ENCODE measurements at regions not wholly inside any gene's neighbourhood (a gene's known extent, or its start where the extent isn't known, plus 50 kb on each side); places are given as distances from the start of the nearest gene placed in this dataset.

GRCh38 chr10:8889538-8889937 is 835.0 kb downstream of the GATA3 start:
- Histone ChIP-seq H3K4me3 (ENCODE audit: insufficient read depth, low read depth, low read length) (no peak overlapping the region), H3K79me2 (ENCODE audit: insufficient read depth, low read length) (no peaks in the 10 kb centered on the region), H3K36me3 (ENCODE audit: insufficient read depth, low read length) (no peaks in the 10 kb centered on the region), H2AFZ (ENCODE audit: low read depth, low read length) (no peak overlapping the region), H3K27me3 (ENCODE audit: insufficient read depth, low read length) (no peaks in the 10 kb centered on the region), H3K9ac (ENCODE audit: low read length) (no peak overlapping the region), H3K9me3 (ENCODE audit: insufficient read depth, low read depth, low read length) (no peaks in the 10 kb centered on the region), H3K27ac (ENCODE audit: low read depth, low read length) (no peak overlapping the region), H4K20me1 (ENCODE audit: insufficient read depth, low read length) (no peaks in the 10 kb centered on the region), H3K4me1 (ENCODE audit: insufficient read depth, low read length) (no peaks in the 10 kb centered on the region), H3K4me2 (ENCODE audit: low read length) (no peak overlapping the region)
- Mint-ChIP-seq H3K27me3 (ENCODE audit: low read depth, unreplicated experiment) (no peaks in the 10 kb centered on the region), H3K4me3 (ENCODE audit: unreplicated experiment) (no peak overlapping the region), H3K4me1 (ENCODE audit: low read depth, unreplicated experiment) (no peaks in the 10 kb centered on the region), H3K9me3 (ENCODE audit: unreplicated experiment) (no peaks in the 10 kb centered on the region), H3K36me3 (ENCODE audit: low read depth, unreplicated experiment) (no peaks in the 10 kb centered on the region), H3K27ac (ENCODE audit: unreplicated experiment) (no peak overlapping the region)
- no peak for TF ChIP-seq CTCF (IDR thresholded peaks at IDR 0.05; ENCODE audit: insufficient read depth, low read depth, low read length)
- FAIRE-seq (no peak), DNase-seq (ENCODE audit: low read depth) (no peak)

DNA sequence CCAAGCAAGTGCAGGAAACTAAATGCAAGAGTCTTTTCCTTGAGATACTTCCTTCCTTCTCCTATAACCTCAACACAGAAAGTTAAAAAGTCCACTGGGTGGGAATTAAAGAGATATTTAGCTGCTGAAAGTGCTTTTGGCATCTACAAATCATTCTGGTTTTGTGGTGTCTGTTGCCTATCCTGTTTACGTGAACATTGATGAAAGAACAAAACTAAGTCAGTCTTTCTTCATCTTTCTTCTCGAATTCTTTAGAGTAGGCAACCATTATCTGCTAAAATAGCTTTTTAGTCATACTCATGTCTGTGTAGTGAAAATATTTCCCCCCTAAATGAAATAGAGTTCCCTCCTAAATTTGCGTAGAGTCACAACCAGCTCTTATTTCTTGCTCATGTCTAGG is 838.6 kb downstream of the GATA3 start:
- DNase-seq (ENCODE audit: low read depth): no peak
- no peaks in the 10 kb centered on the region for H3K9me3 ChIP-seq (ENCODE audit: insufficient read depth, low read depth, low read length)
- H3K27ac ChIP-seq (ENCODE audit: low read depth, low read length): no peak overlapping the region
- TF ChIP-seq CTCF (IDR thresholded peaks at IDR 0.05; ENCODE audit: insufficient read depth, low read depth, low read length) (no peak), EZH2 (IDR thresholded peaks at IDR 0.05; ENCODE audit: insufficient read depth, low read length) (no peak)
- no peaks in the 10 kb centered on the region for H3K27me3 Mint-ChIP-seq (ENCODE audit: low read depth, unreplicated experiment)
- H3K79me2 ChIP-seq (ENCODE audit: insufficient read depth, low read length): no peaks in the 10 kb centered on the region
- H3K27me3 ChIP-seq (ENCODE audit: insufficient read depth, low read length): no peaks in the 10 kb centered on the region
- no peaks in the 10 kb centered on the region for H3K4me1 Mint-ChIP-seq (ENCODE audit: low read depth, unreplicated experiment)
- no peaks in the 10 kb centered on the region for H3K4me1 ChIP-seq (ENCODE audit: insufficient read depth, low read length)
- FAIRE-seq: no peak
- H3K4me2 ChIP-seq (ENCODE audit: low read length): no peak overlapping the region
- peaks cover 4% of the 10 kb centered on the region for H3K9me3 Mint-ChIP-seq (ENCODE audit: unreplicated experiment)
- H4K20me1 ChIP-seq (ENCODE audit: insufficient read depth, low read length): no peaks in the 10 kb centered on the region
- H3K27ac Mint-ChIP-seq (ENCODE audit: unreplicated experiment): no peak overlapping the region
- no peak overlapping the region for H3K9ac ChIP-seq (ENCODE audit: low read length)
- no peak overlapping the region for H3K4me3 ChIP-seq (ENCODE audit: insufficient read depth, low read depth, low read length)
- H3K4me3 Mint-ChIP-seq (ENCODE audit: unreplicated experiment): no peak overlapping the region
- no peaks in the 10 kb centered on the region for H3K36me3 ChIP-seq (ENCODE audit: insufficient read depth, low read length)
- no peak overlapping the region for H2AFZ ChIP-seq (ENCODE audit: low read depth, low read length)
- no peaks in the 10 kb centered on the region for H3K36me3 Mint-ChIP-seq (ENCODE audit: low read depth, unreplicated experiment)

- H3K27ac Mint-ChIP-seq (ENCODE audit: unreplicated experiment): no peak overlapping the region
- no peaks in the 10 kb centered on the region for H3K36me3 Mint-ChIP-seq (ENCODE audit: low read depth, unreplicated experiment)
- Histone ChIP-seq H3K27me3 (ENCODE audit: insufficient read depth, low read length) (no peaks in the 10 kb centered on the region), H3K4me1 (ENCODE audit: insufficient read depth, low read length) (no peaks in the 10 kb centered on the region), H3K27ac (ENCODE audit: low read depth, low read length) (no peak overlapping the region), H3K36me3 (ENCODE audit: insufficient read depth, low read length) (no peaks in the 10 kb centered on the region), H4K20me1 (ENCODE audit: insufficient read depth, low read length) (no peaks in the 10 kb centered on the region), H3K4me3 (ENCODE audit: insufficient read depth, low read depth, low read length) (no peak overlapping the region), H2AFZ (ENCODE audit: low read depth, low read length) (no peak overlapping the region), H3K79me2 (ENCODE audit: insufficient read depth, low read length) (no peaks in the 10 kb centered on the region), H3K4me2 (ENCODE audit: low read length) (no peak overlapping the region), H3K9me3 (ENCODE audit: insufficient read depth, low read depth, low read length) (no peaks in the 10 kb centered on the region), H3K9ac (ENCODE audit: low read length) (no peak overlapping the region)
- H3K4me3 Mint-ChIP-seq (ENCODE audit: unreplicated experiment): no peak overlapping the region
- H3K9me3 Mint-ChIP-seq (ENCODE audit: unreplicated experiment): peaks cover 4% of the 10 kb centered on the region
- H3K27me3 Mint-ChIP-seq (ENCODE audit: low read depth, unreplicated experiment): no peaks in the 10 kb centered on the region
- no peaks in the 10 kb centered on the region for H3K4me1 Mint-ChIP-seq (ENCODE audit: low read depth, unreplicated experiment)
- DNase-seq (ENCODE audit: low read depth): no peak
- FAIRE-seq: no peak
- TF ChIP-seq EZH2 (IDR thresholded peaks at IDR 0.05; ENCODE audit: insufficient read depth, low read length) (no peak), CTCF (IDR thresholded peaks at IDR 0.05; ENCODE audit: insufficient read depth, low read depth, low read length) (no peak)
These were observed 839.7 kb downstream of the GATA3 start for GRCh38 chr10:8894148-8894547.
